ENCODE measurements at regions not wholly inside any gene's neighbourhood (a gene's known extent, or its start where the extent isn't known, plus 50 kb on each side); places are given as distances from the start of the nearest gene placed in this dataset.

GRCh38 chr16:6360641-6361040 is 972.0 kb upstream of the RBFOX1 start:
- no peak for DNase-seq

GRCh38 chr16:6356911-6357310 is 975.7 kb upstream of the RBFOX1 start:
- no peak for DNase-seq

- no peak for DNase-seq
Measured at GRCh38 chr16:6349725-6350124, 982.9 kb upstream of the RBFOX1 start.

- no peak for DNase-seq
Measured at GRCh38 chr16:6345090-6345489, 987.6 kb upstream of the RBFOX1 start.

GRCh38 chr16:6343157-6343556 is 989.5 kb upstream of the RBFOX1 start:
- no peak for DNase-seq

- DNase-seq = no peak
Measured at GRCh38 chr16:6341981-6342380, 990.7 kb upstream of the RBFOX1 start.

GRCh38 chr16:6335072-6335471 is 997.6 kb upstream of the RBFOX1 start:
- no peak for DNase-seq

GRCh38 chr16:6331770-6332169 is 1000.9 kb upstream of the RBFOX1 start:
- DNase-seq = no peak

- DNase-seq = no peak
Measured at GRCh38 chr16:6317934-6318333, 1014.7 kb upstream of the RBFOX1 start.

- no peak for DNase-seq
Measured at GRCh38 chr16:6309271-6309670, 1023.4 kb upstream of the RBFOX1 start.

GRCh38 chr16:6308176-6308575 is 1024.5 kb upstream of the RBFOX1 start:
- no peak for DNase-seq

- DNase-seq = no peak
Measured at GRCh38 chr16:6300523-6300922, 1032.1 kb upstream of the RBFOX1 start.

- DNase-seq = no peak
Measured at GRCh38 chr16:6297666-6298410, 1034.8 kb upstream of the RBFOX1 start.

- DNase-seq = no peak
Measured at GRCh38 chr16:6286176-6286575, 1046.5 kb upstream of the RBFOX1 start.

- DNase-seq = no peak
Measured at GRCh38 chr16:6284731-6285130, 1047.9 kb upstream of the RBFOX1 start.

- no peak for DNase-seq
Measured at GRCh38 chr16:6281994-6282393, 1050.7 kb upstream of the RBFOX1 start.

- no peak for DNase-seq
Measured at GRCh38 chr16:6281274-6281673, 1051.4 kb upstream of the RBFOX1 start.

GRCh38 chr16:6280055-6280454 is 1052.6 kb upstream of the RBFOX1 start:
- no peak for DNase-seq

- no peak for DNase-seq
Measured at GRCh38 chr16:6279286-6279685, 1053.4 kb upstream of the RBFOX1 start.

GRCh38 chr16:6274351-6274750 is 1058.3 kb upstream of the RBFOX1 start:
- no peak for DNase-seq

- no peak for DNase-seq
Measured at GRCh38 chr16:6267682-6268081, 1065.0 kb upstream of the RBFOX1 start.

- DNase-seq = no peak
Measured at GRCh38 chr16:6266703-6267102, 1065.9 kb upstream of the RBFOX1 start.

- no peak for DNase-seq
Measured at GRCh38 chr16:6265968-6266367, 1066.7 kb upstream of the RBFOX1 start.

GRCh38 chr16:6258056-6258455 is 1074.6 kb upstream of the RBFOX1 start:
- DNase-seq = no peak

GRCh38 chr16:6252541-6252940 is 1080.1 kb upstream of the RBFOX1 start:
- no peak for DNase-seq

All from MV-4-11 (cell line).